Psoas muscle (tissue), 7 donors: ENCODE measurements at regions not wholly inside any gene's neighbourhood (a gene's known extent, or its start where the extent isn't known, plus 50 kb on each side); places are given as distances from the start of the nearest gene placed in this dataset.

Source experiments
- ATAC-seq, 4 donors: fragments of 200-7000 bp; cut with Tn5 transposase; one replicate each; pipeline ENCODE4 v1.9.1; 2020; ENCODE audit warnings: moderate library complexity in 3 of 4, mild to moderate bottlenecking in 2 of 4
- DNase-seq, 2 donors: peaks; one replicate each; pipeline ENCODE4 v3.0.0-alpha.2; 2020
- H3K27ac ChIP-seq: fragments of 200-600 bp; one replicate; pipeline ENCODE4 v1.8.0; 2022
- H3K27me3 ChIP-seq, 3 donors: fragments of 200-600 bp in 1 of 3; one replicate each; pipeline versions ENCODE4 v1.6.1 to v1.8.0; 2013 to 2022; ENCODE audit warnings: low read length in 2 of 3, mild to moderate bottlenecking in 2 of 3, moderate library complexity in 1 of 3; ENCODE audit not compliant: insufficient read depth in 3 of 3
- H3K36me3 ChIP-seq, 2 donors: fragments of 200-600 bp in 1 of 2; one replicate each; pipeline versions ENCODE4 v1.6.1 to v1.8.0; 2013 to 2022; ENCODE audit warnings: low read depth in 1 of 2, mild to moderate bottlenecking in 1 of 2, moderate library complexity in 1 of 2; ENCODE audit not compliant: insufficient read depth in 1 of 2
- H3K4me1 ChIP-seq: fragments of 200-600 bp; one replicate; pipeline ENCODE4 v1.8.0; 2022
- H3K4me3 ChIP-seq: fragments of 200-600 bp; one replicate; pipeline ENCODE4 v1.8.0; 2022; ENCODE audit warnings: mild to moderate bottlenecking
- H3K9me3 ChIP-seq: fragments of 200-600 bp; one replicate; pipeline ENCODE4 v1.8.0; 2022
- WGBS, 3 donors: extraction: QIAGEN DNeasy Blood & Tissue Kit; methylation state at CpG; one replicate each; pipeline versions ENCODE4 v1.1.6 to v1.1.7; 2013; 5-methylcytosine and 5-hydroxymethylcytosine counted together
- intact Hi-C, 2 donors: fragments of 100-400 bp; cut with DNase I; formaldehyde crosslinking; loops; one replicate each; pipeline versions ENCODE4 v1.11.0 to v1.14.2; 2022
- TF ChIP-seq, protein P1 (sequence below): fragments of 200-600 bp; IDR thresholded peaks from one replicate; pipeline ENCODE4 v1.8.0; 2022; ENCODE audit warnings: antibody characterized with exemption
- donor health status: healthy with polysubstance abuse.
- donor health status: DM: no; HTN: no; CAD: no; lungs with moderate emphysema.
- donor health status: Bipolar disorder and iron deficiency.
- donor health status: healthy.
- donor health status: DM: yes; HTN: yes; CAD: no.
- donor health status: DM: no; HTN: no; CAD: no.
- donor health status: DM: yes; HTN: yes; CAD: no.

- Histone ChIP-seq H3K36me3 (no peaks in the 10 kb centered on the region), H3K27me3 (no peaks in the 10 kb centered on the region), H3K9me3 (no peaks in the 10 kb centered on the region), H3K4me3 (no peak overlapping the region), H3K27ac (no peak overlapping the region), H3K4me1 (no peaks in the 10 kb centered on the region)
- TF ChIP-seq, protein P1, sequence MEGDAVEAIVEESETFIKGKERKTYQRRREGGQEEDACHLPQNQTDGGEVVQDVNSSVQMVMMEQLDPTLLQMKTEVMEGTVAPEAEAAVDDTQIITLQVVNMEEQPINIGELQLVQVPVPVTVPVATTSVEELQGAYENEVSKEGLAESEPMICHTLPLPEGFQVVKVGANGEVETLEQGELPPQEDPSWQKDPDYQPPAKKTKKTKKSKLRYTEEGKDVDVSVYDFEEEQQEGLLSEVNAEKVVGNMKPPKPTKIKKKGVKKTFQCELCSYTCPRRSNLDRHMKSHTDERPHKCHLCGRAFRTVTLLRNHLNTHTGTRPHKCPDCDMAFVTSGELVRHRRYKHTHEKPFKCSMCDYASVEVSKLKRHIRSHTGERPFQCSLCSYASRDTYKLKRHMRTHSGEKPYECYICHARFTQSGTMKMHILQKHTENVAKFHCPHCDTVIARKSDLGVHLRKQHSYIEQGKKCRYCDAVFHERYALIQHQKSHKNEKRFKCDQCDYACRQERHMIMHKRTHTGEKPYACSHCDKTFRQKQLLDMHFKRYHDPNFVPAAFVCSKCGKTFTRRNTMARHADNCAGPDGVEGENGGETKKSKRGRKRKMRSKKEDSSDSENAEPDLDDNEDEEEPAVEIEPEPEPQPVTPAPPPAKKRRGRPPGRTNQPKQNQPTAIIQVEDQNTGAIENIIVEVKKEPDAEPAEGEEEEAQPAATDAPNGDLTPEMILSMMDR, result no peak
- DNase-seq (no peak), ATAC-seq (no peak)
- intact Hi-C loops, result no loop called here
- WGBS, 3 donors, result 67 to 76% (median 73%) methylated on average over 8 of the region's 8 CpGs
Observed at GRCh38 chr5:60526336-60526875, 173.6 kb downstream of the DEPDC1B start.

GRCh38 chr5:60522292-60522905, 177.6 kb downstream of the DEPDC1B start:
- Histone ChIP-seq H3K27me3 (peaks cover 0 to 2% (median 0%) of the 10 kb centered on the region in 3 donors), H3K27ac (no peak overlapping the region), H3K4me1 (no peaks in the 10 kb centered on the region), H3K9me3 (no peaks in the 10 kb centered on the region), H3K4me3 (no peak overlapping the region), H3K36me3 (no peaks in the 10 kb centered on the region)
- intact Hi-C loops, result no loop called here
- 74 to 88% (median 81%) methylated on average over 4 of the region's 4 CpGs for WGBS, 3 donors
- DNase-seq (no peak), ATAC-seq (no peak)
- TF ChIP-seq, protein P1, result no peak

DNA sequence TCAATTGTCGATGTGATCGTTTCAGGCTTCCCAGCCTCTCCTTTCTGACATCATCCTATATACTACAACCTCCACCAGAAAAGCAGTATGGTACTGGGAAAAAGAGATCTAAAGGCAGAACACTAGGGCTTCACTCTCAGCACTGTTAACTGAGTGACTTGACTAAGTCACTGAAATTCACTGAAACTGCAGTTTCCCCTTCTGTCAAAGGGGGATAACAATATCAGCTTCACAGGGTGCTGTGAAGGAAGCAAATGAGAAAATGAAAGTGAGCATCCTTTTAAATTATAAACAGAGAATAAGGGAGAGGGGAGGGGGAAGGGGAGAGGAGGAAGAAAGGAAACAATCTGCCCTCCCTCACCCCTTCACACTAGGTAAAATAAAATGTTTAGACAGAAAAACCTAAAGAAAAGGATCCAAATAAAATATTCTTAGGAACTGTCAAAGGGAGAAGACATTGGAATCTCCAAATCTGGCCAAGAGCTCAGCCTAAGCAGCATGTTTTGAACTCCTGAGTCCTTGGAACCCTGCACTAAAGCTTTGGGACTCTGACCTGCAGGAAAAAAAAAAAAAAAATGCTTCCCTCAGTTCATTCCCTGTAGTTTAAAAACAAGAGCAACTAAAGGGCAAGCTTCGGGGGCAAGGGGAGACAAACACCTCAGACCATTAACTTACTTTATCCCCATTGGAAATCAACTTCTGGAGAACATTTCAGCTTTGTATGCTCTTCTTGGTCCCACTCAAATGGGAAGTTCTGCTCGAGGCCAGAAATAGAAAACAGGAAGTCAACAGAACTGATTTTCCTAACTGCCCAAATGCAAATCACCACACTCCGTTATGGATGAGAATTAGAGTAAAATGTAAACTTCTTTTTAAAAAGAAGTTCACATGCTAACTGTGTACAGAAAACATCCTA, 178.3 kb downstream of the DEPDC1B start:
- Histone ChIP-seq H3K4me3 (no peak overlapping the region), H3K27me3 (peaks cover 0 to 2% (median 0%) of the 10 kb centered on the region in 3 donors), H3K9me3 (no peaks in the 10 kb centered on the region), H3K27ac (no peak overlapping the region), H3K4me1 (no peaks in the 10 kb centered on the region), H3K36me3 (no peaks in the 10 kb centered on the region)
- WGBS, 3 donors, result 55 to 62% (median 61%) methylated on average over 5 of the region's 5 CpGs
- DNase-seq (no peak), ATAC-seq (no peak)
- intact Hi-C loops, result no loop called here
- TF ChIP-seq, protein P1, result no peak

DNA sequence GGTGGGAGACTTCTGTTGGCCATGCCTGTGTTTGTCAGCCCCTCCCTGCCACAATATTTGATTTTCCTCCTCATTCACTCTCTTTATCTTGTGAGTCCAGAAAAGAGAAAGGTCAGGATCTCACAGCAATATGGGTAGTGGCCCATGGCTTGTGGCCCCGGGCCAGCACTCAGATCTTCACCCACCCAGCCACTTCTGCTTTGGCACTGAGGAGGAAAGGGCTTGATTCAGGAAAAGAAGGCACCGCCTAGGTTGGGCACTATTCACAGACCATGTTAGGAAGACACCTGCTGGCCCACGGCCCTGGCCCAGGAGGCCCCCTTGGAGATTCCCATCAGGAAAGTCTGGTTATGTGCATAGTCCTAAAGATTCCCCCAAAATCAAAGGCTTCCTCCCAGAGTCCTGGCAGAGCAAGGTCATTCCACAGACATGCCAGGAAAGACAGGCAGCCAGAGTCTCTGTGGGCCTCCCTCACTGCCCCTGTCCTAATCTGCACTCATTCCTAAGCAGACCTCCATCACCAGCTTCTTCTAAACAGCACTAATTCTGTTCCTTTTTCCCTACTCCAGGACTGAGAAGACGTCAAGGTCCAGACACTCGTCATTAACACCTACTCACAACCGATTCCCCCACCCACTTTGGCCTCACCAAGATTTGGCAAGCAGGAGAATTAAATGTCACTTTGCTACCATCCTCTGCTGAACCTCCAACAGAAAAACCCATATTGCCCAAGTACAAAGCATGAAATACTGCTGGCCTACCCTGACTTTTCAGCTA, 179.3 kb downstream of the DEPDC1B start:
- intact Hi-C loops, result no loop called here
- H3K36me3 ChIP-seq, result no peaks in the 10 kb centered on the region
- no peak overlapping the region for H3K4me3 ChIP-seq
- ATAC-seq (no peak), DNase-seq (peak in 1 of 2 donors; percentile 18)
- H3K4me1 ChIP-seq, result no peaks in the 10 kb centered on the region
- 74 to 82% (median 78%) methylated on average over 6 of the region's 6 CpGs for WGBS, 3 donors
- peaks cover 0 to 2% (median 0%) of the 10 kb centered on the region in 3 donors for H3K27me3 ChIP-seq
- H3K9me3 ChIP-seq, result no peaks in the 10 kb centered on the region
- no peak overlapping the region for H3K27ac ChIP-seq
- TF ChIP-seq, protein P1, result no peak
